ENCODE measurements at regions not wholly inside any gene's neighbourhood (a gene's known extent, or its start where the extent isn't known, plus 50 kb on each side); places are given as distances from the start of the nearest gene placed in this dataset.

- Histone ChIP-seq H3K27ac (replicated peaks) (no peak overlapping the region), H3K4me3 (replicated peaks; ENCODE audit: insufficient read depth, low read length) (no peak overlapping the region), H3K27me3 (ENCODE audit: insufficient read depth, poor library complexity, severe bottlenecking) (no peaks in the 10 kb centered on the region)
- TF ChIP-seq REST (IDR thresholded peaks at IDR 0.05; ENCODE audit: insufficient replicate concordance, low read depth): no peak
- no peak for TF ChIP-seq CTCF (IDR thresholded peaks at IDR 0.05; ENCODE audit: insufficient read depth, low read length)
- no peak for TF ChIP-seq POLR2AphosphoS5 (IDR thresholded peaks at IDR 0.05; ENCODE audit: low read depth)
- no peak for TF ChIP-seq SPI1 (IDR thresholded peaks at IDR 0.05; ENCODE audit: borderline replicate concordance, low read depth)
- TF ChIP-seq GABPA (IDR thresholded peaks at IDR 0.05; ENCODE audit: low read depth): no peak
- no peak for DNase-seq (ENCODE audit: low read depth in 1 of 2, low spot score in 1 of 2)
Observed at GRCh38 chr6:117849087-117849486, 58.0 kb upstream of the SLC35F1 start.
